Loucy (cell line): ENCODE measurements at regions not wholly inside any gene's neighbourhood (a gene's known extent, or its start where the extent isn't known, plus 50 kb on each side); places are given as distances from the start of the nearest gene placed in this dataset.

Experiments used
- CTCF ChIP-seq: fragments of 200-600 bp; sonication (generic); conservative IDR thresholded peaks from 2 replicates; pipeline ENCODE4 v1.5.1; 2014; ENCODE audit warnings: mild to moderate bottlenecking, antibody characterized with exemption, low read length
- EZH2phosphoT487 ChIP-seq: fragments of 200-600 bp; IDR thresholded peaks from 2 replicates; pipeline ENCODE4 v1.6.1; 2018; ENCODE audit warnings: antibody characterized with exemption, mild to moderate bottlenecking, moderate library complexity, borderline replicate concordance

- TF ChIP-seq CTCF (no peak), EZH2phosphoT487 (no peak)
Observed at GRCh38 chr11:39458481-39458880, 2001.0 kb downstream of the LRRC4C start.
